ENCODE measurements at regions not wholly inside any gene's neighbourhood (a gene's known extent, or its start where the extent isn't known, plus 50 kb on each side); places are given as distances from the start of the nearest gene placed in this dataset.

- WGBS (ENCODE audit: insufficient coverage, low coverage, missing lambda C conversion rate): 0% methylated on average over 3 of the region's 3 CpGs
- FAIRE-seq (no peak), DNase-seq (ENCODE audit: extremely low read depth in 1 of 4, low spot score in 3 of 4) (no peak), ATAC-seq (no peak)
- H3K79me2 ChIP-seq (ENCODE audit: control insufficient read depth, insufficient read depth, low read length): no peaks in the 10 kb centered on the region
- TF ChIP-seq ZNF224 (CRISPR knock-in tag; IDR thresholded peaks at IDR 0.05) (no peak), ETS1 (conservative IDR thresholded peaks at IDR 0.05; ENCODE audit: control insufficient read depth, low read depth, low read length) (no peak), CREM (IDR thresholded peaks at IDR 0.05; ENCODE audit: low read depth) (no peak), HMGN3 (IDR thresholded peaks at IDR 0.05; ENCODE audit: borderline replicate concordance, extremely low read depth, insufficient read length, low read depth, low read length) (no peak), ZNF764 (CRISPR knock-in tag; IDR thresholded peaks at IDR 0.05; ENCODE audit: low read depth) (no peak), MTA1 (IDR thresholded peaks at IDR 0.05; ENCODE audit: borderline replicate concordance) (no peak), GABPA (tag; conservative IDR thresholded peaks at IDR 0.05; ENCODE audit: low read depth) (no peak), OTX1 (CRISPR knock-in tag; IDR thresholded peaks at IDR 0.05) (no peak)
- ChIA-PET POLR2A (no interaction called here), CTCF (ENCODE audit: low intra/inter-chr PET ratio) (no interaction called here)
- no peaks in the 10 kb centered on the region for H3K36me3 ChIP-seq (ENCODE audit: control insufficient read depth, insufficient read depth, low read length)
- intact Hi-C loops (cut with micrococcal nuclease): no loop called here
- BruUV-seq (replicated peaks): no TSS peak
- H3K9me3 ChIP-seq (replicated peaks; ENCODE audit: control insufficient read depth, insufficient read depth, low read depth, low read length): no peaks in the 10 kb centered on the region; the same call in 1 of the 2 replicates
- H4K20me1 ChIP-seq (replicated peaks; ENCODE audit: control insufficient read depth, insufficient read depth, low read length): no peaks in the 10 kb centered on the region
- H3K4me1 ChIP-seq (replicated peaks in 1 of 2; ENCODE audit: control insufficient read depth in 2 of 2, insufficient read depth in 2 of 2, low read length in 2 of 2): no peaks in the 10 kb centered on the region
- no peak overlapping the region for H2AFZ ChIP-seq (ENCODE audit: low read depth, low read length)
- H3K4me3 ChIP-seq: no peak overlapping the region
- H3K9ac ChIP-seq (ENCODE audit: insufficient read depth in 1 of 2, low read depth in 2 of 2, low read length in 2 of 2): no peak overlapping the region
- no peaks in the 10 kb centered on the region for H3K9me1 ChIP-seq (ENCODE audit: control insufficient read depth, insufficient read depth, low read length)
- H3K27ac ChIP-seq (ENCODE audit: extremely low read depth, low read depth, low read length): no peak overlapping the region
- in situ Hi-C loops (cut with MboI): no loop called here
- no peaks in the 10 kb centered on the region for H3K27me3 ChIP-seq (ENCODE audit: control insufficient read depth in 2 of 2, insufficient read depth in 2 of 2, low read length in 2 of 2)
- H3K4me2 ChIP-seq (ENCODE audit: insufficient read depth, low read length): no peak overlapping the region
Measured at GRCh38 chr7:86202833-86203232, 440.9 kb upstream of the GRM3 start.

All from K562 (cell line).